Hypothalamus (tissue), 51 donors: ENCODE measurements at regions not wholly inside any gene's neighbourhood (a gene's known extent, or its start where the extent isn't known, plus 50 kb on each side); places are given as distances from the start of the nearest gene placed in this dataset.

ENCODE experiments used
- DNase-seq, 51 donors: peaks; one replicate each; lab custom pipeline; 2025; lab: John Stamatoyannopoulos, UW

DNA sequence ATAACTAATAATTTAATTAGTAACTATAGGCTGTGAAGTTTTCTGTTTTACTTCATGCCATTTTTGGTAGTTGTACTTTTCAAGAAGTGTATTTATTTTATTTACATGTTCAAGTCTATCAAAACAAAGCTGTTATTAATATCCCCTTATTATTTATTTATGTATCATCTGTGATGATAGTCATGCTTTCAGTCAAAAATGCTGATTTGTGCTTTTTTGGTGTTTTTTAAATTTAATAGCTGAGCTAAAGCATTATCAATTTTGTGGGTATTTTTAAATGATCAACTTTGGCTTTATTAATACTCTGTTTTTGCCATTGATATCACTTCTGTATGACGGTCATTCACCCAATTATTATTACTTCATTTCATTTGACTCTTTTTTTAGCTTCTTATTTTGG is 1229.2 kb upstream of the CADM2 start:
- DNase-seq, result no peak

DNA sequence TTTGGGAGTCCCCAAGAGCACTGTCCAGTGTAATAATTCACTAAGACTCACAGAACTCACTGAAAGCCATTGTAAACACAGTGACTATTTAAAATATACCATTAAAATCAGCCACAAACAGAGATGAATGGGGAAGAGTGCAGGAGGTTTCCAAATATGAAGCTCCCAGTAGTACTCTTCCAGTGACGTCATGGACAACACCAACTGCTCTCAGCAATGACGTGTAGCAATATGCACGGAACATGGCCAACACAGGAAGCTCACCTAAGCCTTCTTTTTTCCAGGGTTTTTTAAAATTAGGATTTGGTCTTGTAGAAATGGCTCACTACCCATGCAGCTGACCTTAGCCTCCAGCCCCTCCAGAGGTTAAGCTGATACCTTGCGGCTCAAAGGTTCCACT is 1224.1 kb upstream of the CADM2 start:
- DNase-seq, result no peak

DNA sequence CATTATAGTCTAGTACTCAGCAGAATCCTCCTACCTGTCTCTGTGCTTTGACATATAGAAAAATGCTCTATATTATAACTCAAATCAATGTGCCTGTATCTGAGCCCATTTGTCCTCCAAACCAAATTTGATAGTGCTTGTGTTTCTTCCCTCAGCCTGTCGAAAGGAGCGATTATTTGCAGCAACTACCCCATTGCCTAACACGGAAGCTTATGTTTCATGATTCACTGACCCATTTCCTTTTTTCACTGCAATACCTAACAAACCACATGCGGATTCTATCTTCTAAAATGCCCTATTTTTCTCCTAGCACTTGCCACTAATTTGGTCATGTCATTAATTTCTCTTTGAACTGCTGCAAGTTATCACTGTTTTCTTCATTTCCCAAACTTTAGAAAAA is 1220.6 kb upstream of the CADM2 start:
- DNase-seq, result no peak

DNA sequence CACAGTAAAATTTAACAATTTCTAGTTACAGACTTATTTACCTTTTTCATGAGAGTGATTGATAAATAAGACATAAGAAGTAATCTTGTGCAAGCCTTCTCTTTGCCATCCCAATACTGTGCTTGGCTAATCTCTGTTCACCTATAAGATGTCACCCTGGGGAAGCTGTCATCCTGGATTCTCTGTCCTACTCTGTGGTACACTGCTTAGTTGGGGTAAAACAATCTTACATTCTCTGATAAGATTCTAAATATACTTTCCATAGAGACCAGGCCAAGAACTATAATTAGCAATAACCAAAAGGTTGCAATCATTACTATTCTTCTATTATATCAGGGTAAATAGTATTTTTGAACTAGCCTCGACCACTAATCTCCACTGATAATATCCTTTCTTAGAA is 1218.3 kb upstream of the CADM2 start:
- no peak for DNase-seq

DNA sequence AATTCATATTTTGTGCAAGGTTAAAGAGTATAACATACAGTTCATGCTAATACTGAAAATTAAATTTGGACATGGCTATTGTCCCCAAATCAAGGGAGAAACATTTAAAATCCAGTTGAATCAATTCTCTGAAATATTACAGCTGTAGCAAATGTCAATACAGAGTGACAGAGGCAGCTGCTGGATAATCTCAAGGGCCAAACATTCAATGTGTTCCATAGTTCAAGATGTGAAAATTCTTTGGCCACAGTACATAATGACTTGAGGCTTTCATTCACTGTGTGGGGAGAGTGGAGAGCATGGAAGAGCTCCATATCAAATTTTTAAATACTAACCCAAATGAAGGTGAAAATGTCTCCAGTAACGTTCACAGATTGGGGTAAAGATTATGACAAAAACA is 1192.8 kb upstream of the CADM2 start:
- no peak for DNase-seq

DNA sequence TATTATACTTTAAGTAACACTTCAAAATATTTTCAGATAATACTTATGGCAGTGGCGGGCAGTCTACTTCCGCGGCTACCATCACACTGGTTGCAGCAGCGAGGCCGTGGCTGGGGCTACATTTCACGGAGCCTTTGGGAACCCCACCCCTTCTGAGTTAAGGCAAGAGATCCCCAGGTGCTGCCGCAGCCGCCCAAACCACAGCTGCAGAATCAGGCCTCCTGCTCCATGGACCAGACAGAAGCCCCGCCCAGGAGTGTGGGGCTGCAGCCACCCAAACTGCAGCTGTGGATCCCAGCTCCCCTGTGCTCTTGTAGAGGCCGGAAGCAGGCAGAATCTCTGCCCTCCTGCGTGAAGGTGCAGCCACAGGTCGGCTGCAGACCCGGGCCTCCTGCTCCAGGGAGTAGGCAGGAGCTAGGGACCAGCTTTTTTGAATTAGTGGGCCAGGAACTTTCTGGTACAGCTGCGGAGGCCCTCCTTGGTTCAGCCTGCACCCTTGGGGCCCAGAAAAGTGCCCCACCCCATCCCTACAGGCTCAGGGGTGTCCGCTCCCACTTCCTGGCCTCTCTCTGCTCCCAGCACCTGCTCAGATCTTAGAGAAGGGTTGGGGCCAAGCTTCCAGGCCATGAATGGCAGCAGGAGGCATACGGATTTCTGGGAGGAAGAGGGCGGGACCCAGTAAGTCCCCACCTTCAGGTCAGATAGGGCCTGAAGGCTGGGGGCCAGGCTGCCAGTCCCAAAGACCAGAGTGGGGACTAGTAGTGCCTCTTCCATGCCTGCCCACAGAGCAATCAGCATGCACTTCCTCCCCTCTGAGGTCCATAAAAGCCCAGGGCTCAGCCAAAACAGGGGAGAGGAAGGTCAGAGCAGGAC is 1188.8 kb upstream of the CADM2 start:
- DNase-seq, result no peak

DNA sequence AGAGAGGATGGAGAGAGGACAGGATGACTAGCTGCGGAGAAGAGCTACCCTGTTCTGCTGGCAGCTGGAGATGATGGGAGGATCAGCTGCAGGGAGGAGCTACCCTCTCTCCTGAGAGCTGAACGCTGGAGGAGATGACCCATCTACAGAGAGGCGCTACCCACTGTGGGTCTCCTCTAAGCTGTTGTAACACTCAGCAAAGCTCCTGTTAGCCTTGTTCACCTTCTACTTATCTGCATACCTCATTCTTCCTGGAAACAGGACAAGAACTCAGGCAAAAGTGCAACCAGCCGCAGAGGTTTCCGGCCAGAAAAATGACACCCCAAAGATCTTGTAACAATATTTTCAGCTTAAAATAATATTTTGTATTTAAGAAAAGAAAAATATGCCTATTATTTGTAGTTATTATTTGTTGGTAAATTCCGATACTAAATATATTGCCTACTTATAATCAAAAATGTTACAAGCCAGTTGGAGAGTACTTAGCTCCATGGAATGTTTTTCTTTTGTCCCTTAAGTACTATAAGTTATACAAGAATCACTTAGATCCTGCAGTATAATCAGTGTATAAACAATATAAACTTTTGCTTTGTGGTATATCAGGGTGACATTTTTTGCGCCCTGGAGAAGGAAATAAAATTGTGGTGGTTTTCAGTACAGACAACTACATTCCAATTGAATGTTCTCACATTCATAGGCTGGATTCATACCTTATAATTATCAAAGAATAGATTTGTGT is 1188.0 kb upstream of the CADM2 start:
- no peak for DNase-seq

DNA sequence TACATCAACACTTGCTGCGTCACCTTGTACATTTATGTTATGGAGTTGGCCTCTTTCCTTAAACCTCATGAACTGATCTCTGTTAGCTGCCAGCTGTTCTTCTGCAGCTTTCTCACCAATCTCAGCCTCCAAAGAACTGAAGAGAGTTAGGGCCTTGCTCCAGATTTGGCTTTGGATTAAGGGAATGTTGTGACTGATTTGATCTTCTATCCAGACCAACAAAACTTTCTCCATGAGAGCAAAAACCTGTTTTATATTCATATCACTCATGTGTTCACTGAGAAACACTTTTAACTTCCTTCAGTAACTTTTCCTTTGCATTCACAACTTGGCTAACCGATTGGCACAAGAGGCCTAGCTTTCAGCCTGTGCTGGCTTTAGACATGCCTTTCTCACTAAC is 1156.0 kb upstream of the CADM2 start:
- DNase-seq, result no peak

DNA sequence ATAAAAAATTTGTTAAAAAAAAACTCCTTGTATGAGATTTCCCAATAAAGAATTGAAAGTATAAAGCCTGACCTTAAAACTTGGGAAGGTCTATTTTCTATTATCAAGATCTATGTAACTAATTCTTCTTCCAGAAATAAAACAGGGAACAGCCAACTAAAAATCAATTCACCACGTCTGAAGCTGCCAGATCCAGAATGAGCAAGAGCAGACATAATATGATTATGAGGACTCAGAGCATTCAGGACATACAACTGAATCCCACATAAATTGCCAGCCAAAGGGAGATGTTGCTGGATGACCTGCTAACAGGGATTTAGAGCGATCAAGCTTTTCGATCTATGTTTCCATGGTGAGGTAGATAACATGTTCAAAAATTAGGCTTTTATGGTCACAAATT is 1151.3 kb upstream of the CADM2 start:
- DNase-seq, result no peak

DNA sequence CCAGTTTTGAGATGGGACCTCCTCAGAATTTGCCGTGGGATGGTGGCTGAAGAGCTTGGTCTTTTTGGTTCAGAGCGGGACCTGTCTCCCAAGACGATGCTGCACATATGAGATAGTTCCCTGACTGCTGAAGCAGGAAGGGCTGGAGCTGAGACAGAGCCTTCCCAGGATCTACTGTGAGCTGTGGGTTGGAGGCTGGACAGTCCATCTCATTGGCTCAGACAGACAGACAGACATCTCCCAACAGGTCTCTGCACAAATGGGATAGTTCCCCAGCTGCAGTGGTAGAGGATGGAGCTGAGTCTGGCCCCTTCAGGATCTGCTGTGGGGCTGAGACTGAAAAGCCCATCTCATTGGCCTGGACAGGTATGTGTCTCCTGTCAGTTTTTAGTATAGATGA is 1145.6 kb upstream of the CADM2 start:
- no peak for DNase-seq

DNA sequence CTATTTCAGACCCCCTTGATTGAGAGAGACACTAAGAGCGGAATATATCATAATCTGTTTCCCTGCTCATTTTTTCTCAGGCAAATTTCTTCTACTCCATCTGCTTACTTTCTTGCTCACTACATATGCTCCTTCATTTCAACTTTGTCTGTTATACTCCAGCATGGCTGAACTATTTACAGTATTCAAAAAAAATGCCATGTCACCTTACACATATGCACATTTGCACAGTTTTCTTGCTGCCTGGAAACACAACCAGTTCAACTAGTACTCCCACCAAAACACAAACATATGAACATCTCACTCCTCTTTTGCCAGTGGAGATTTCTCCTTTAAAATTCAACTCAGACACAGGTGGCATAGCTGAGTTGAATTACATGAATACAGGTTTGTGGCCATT is 1142.1 kb upstream of the CADM2 start:
- no peak for DNase-seq

DNA sequence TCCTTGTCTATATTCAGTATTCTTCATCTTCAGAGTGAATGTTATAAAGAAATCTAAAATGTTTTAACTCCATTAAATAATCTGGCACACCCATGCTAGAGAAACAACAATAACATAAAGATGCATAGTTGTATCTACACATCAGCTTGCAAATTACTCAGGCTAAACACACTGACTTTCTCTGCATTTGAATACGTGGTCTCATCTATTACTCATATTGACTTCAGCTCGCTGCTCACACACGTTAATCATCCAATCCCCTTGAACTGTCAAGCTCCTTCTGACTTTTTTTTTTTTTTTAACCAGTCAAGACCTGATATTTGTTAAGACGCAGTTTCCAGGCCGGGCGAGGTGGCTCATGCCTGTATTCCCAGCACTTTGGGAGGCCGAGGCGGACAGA is 1137.3 kb upstream of the CADM2 start:
- no peak for DNase-seq

DNA sequence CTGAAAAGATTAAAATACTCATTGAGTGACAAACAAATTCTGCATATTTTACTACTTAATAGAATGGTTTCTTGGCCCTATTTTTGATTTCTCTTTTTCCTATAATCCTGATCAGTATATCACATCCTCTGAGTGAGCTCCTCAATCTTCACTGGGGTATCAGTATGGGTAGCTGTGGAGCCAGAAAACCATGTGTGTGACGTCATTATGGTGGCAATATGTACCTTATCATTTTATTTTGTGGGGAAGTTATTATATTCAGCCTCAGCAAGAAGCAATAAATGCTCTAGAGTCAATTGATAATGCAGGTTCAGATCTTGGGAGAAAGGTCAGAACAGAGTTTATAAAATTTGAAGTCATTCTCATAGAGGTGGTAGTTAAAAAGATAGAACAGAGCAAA is 1135.7 kb upstream of the CADM2 start:
- no peak for DNase-seq

DNA sequence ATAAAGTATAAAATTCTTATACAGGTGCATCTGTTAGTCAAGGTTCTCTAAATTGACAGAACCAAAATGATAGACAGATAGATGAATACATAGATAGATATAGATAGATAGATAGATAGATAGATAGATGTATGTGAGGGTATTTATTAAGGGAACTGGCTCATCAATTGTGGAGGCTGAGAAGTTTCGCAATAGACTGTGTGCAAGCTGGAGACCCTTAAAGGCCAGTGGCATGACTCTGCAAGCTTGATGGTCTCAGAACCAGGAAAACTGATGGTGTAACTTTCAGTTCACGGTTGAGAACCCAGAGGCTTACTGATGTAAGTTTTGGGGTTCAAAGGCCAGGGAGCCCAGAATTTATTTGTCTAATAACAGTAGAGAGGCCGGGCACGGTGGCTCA is 1123.7 kb upstream of the CADM2 start:
- no peak for DNase-seq

DNA sequence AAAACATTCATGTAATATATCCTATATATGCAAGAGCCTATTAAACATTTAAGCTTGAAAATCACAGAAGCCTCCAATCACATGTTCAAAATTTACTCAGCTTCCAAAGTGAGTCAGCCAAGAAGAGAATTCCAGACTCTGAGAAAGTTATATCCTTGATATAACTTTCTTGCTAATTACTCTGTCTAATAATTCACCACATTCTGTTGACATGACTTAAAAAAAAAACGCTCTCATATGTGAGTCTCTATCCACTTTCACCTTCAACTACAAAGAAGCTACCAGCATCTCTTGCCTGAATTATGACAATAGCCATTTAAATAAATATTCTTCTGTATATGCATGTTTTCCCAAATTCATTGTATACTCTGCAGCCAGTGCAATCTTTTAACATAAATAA is 1116.3 kb upstream of the CADM2 start:
- DNase-seq, result no peak

DNA sequence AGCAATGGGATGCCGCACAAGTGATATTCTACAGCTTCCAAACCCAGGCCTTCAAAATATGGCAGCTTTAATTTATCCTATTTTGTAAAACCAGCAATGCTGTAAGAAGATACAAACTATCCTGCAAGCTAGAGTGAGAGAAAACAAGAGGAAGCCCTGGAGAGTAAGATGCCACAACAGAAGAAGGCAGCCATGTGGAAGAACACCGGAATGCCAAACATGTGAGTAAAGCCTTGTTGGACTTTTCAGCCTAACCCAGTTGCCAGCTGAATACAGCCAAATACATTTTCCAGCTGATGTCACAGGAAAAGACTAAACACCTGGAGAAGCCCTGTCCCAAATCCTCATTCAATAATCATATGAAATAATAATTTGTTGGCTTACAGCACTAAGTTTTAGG is 1115.1 kb upstream of the CADM2 start:
- no peak for DNase-seq

DNA sequence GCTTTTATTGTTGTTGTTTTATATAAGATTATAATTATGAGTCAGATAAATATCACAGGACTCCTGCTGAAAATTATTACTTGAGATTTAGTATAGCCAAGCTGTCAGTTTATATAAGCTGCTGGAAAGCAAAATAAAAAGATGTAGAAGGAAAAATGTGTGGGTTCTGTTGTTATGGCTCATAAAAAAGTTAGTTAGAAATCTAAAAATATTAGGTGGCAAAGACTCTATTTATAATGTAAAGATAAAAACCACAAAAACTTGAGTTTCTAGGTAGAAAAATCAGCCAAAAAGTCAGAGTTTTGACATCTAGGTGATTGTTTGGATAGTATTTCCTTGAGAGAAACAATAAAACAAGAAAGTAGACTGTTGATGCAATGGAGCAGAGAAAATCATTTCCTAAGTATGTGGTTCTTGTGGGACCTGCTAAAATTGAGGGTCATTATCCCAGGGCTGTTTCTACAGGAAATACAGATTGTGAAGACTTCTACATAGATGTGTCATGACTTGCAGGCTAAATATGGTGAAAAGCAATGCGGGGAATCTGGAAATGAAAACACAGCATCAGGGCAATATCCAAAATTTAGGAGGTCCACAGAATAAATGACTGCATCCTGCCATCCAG is 1109.6 kb upstream of the CADM2 start:
- no peak for DNase-seq

DNA sequence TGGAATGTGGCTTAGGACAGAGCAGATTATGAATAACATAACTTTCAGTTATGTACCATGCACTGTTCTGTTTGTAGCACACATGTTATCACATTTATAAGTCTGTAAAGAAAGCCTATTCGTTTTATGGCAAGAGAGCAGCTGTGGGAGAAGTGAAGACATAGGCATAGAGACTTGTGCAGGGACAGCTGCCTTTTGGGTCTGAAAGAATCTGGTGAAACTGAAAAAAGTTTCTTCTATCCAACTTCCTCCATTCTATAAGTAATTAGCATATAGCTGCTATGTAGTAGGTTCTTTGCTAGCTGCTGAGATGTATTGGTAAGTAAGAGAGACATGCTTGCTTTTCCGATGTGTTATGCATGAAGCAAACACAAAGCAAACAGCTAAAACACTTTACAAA is 1095.4 kb upstream of the CADM2 start:
- no peak for DNase-seq

DNA sequence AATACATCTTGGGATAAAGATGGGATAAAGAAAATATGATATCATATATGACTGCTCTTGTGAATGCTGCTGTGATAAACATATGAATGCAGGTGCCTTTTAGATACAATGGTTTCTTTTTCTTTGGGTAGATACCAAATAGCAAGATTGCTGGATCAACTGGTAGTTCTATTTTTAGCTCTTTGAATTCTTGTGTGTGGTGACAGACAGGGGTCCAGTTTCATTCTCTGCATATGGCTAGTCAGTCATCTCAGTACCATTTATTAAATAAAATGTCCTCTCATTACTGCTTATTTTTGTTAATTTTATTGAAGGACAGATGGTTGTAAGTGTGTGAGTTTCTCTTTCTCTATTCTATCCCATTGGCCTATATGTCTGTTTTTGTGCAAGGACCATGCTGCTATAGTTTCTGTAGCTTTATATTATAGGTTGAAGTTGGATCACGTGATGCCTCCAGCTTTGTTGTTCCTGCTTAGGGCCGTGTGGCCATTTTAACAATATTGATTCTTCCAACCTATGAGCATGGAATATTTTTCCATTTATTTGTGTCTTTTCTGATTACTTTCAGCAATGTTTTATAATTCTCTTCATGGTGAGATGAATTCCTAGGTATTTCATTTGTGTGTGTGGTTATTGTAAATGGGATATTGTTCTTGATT is 1089.8 kb upstream of the CADM2 start:
- no peak for DNase-seq

DNA sequence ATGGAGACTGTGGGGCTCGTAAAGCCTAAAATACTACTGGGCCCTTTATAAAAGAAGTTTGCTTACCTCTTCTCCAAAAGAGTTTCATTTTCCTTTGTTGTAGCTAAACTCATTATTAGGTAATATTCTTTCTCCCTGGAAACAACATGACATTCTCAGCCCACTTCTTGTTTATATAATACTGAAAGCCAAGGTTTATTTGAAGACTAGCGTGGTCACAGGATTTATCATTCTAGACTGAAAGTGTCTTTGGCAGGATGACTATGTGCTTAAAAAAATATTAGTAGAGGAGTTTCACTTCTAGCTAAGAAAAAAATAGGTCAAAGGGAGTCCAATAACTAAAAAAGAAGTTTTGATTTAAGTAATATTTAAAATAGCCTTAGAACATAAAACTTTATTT is 1085.2 kb upstream of the CADM2 start:
- no peak for DNase-seq

DNA sequence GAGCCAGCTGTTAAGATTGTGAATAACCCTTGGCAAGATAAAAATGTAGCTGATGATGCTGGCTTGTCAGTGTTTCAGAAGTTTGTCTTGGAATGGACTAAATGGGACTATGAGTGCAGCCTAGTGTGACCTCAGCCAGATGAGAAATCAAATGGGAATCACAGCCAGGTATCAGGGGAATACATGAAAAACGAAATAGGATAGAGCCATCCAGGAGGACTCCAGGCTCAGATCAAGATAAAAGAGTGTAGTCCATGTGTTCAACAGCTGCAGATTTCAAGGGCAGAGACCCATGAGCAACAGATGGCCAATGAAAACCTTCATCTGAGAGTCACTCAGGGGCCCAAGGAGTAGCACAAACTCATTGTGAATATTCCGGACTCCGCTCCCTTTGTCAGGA is 1080.9 kb upstream of the CADM2 start:
- no peak for DNase-seq
